ENCODE measurements at regions not wholly inside any gene's neighbourhood (a gene's known extent, or its start where the extent isn't known, plus 50 kb on each side); places are given as distances from the start of the nearest gene placed in this dataset.

DNA sequence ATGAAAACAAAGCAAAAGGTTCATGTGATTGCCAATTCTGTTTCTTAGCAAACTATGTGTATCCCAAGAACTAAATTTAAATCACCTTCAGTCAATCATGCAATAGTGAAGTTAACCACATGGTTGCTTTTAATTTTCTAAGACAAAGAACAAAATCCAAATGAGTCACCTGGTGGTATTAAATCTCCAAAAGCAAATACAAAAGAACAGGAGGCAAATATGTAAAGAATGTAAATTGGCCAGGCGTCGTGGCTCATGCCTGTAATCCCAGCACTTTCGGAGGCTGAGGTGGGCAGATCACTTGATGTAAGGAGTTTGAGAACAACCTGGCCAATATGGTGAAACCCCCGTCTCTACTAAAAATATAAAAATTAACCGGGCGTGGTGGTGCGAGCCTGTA is 54.2 kb upstream of the PIK3R4 start:
- no peak overlapping the region for H3K4me3 ChIP-seq
- no peaks in the 10 kb centered on the region for H3K27me3 ChIP-seq
- H3K9me3 ChIP-seq (replicated peaks in 1 of 3) = no peaks in the 10 kb centered on the region
- intact Hi-C loops (cut with DNase I) = no loop called here
- H3K27ac ChIP-seq = no peak overlapping the region
- TF ChIP-seq, protein P1, sequence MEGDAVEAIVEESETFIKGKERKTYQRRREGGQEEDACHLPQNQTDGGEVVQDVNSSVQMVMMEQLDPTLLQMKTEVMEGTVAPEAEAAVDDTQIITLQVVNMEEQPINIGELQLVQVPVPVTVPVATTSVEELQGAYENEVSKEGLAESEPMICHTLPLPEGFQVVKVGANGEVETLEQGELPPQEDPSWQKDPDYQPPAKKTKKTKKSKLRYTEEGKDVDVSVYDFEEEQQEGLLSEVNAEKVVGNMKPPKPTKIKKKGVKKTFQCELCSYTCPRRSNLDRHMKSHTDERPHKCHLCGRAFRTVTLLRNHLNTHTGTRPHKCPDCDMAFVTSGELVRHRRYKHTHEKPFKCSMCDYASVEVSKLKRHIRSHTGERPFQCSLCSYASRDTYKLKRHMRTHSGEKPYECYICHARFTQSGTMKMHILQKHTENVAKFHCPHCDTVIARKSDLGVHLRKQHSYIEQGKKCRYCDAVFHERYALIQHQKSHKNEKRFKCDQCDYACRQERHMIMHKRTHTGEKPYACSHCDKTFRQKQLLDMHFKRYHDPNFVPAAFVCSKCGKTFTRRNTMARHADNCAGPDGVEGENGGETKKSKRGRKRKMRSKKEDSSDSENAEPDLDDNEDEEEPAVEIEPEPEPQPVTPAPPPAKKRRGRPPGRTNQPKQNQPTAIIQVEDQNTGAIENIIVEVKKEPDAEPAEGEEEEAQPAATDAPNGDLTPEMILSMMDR (IDR thresholded peaks at IDR 0.05) = no peak
- TF ChIP-seq POLR2A (IDR thresholded peaks at IDR 0.05) = no peak
- no peaks in the 10 kb centered on the region for H3K36me3 ChIP-seq (replicated peaks in 1 of 2)
- no peaks in the 10 kb centered on the region for H3K4me1 ChIP-seq (replicated peaks in 1 of 2)
- WGBS, 4 donors = 83 to 92% (median 89%) methylated on average over 7 of the region's 7 CpGs
- DNase-seq = no peak

DNA sequence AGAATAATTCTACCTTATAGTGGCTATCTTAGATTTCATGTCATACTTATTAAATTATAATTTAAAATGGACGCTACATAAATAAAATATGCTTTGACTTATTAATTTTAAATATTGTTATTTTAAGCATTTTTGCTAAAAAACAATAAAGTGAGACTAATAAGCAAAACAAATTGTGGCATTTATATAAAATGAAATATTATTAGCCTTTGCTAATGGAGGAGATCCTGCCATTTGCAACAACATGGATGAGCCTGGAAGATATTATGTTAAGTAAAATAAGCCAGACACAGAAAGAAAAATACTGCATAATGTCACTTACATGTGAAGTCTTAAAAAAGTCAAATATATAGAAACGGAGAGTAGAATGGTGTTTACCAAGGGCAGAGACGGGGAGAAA is 54.8 kb upstream of the PIK3R4 start:
- H3K4me3 ChIP-seq = no peak overlapping the region
- H3K27ac ChIP-seq = no peak overlapping the region
- no peaks in the 10 kb centered on the region for H3K4me1 ChIP-seq (replicated peaks in 1 of 2)
- no peak for TF ChIP-seq POLR2A (IDR thresholded peaks at IDR 0.05)
- TF ChIP-seq, protein P1 (IDR thresholded peaks at IDR 0.05) = no peak
- intact Hi-C loops (cut with DNase I) = no loop called here
- no peaks in the 10 kb centered on the region for H3K27me3 ChIP-seq
- no peak for DNase-seq
- no peaks in the 10 kb centered on the region for H3K9me3 ChIP-seq (replicated peaks in 1 of 3)
- WGBS, 4 donors = 83 to 89% (median 86%) methylated on average over 3 of the region's 3 CpGs
- no peaks in the 10 kb centered on the region for H3K36me3 ChIP-seq (replicated peaks in 1 of 2)

DNA sequence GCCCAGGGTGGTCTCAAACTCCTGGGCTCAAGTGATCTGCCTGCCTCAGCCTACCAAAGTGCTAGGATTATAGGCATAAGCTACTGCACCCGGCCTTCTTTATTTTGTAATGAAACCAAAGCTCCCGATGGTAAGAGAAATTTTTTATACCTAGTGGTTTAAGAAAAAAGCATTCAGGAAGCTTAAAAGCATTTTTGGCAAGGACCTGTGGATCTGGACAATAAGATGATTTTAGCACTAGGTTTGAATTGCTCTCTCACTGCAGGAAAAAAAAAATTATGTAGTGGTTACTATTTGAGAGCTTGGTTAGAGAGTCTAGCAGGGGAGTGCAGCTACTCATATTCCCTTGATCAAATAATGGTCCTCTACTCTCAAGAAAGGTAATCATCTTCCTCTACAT is 64.9 kb upstream of the PIK3R4 start:
- no peak for DNase-seq
- Histone ChIP-seq H3K36me3 (replicated peaks in 1 of 2) (no peaks in the 10 kb centered on the region), H3K27ac (no peak overlapping the region), H3K4me3 (no peak overlapping the region), H3K27me3 (no peaks in the 10 kb centered on the region), H3K9me3 (replicated peaks in 1 of 3) (no peaks in the 10 kb centered on the region), H3K4me1 (replicated peaks in 1 of 2) (no peaks in the 10 kb centered on the region)
- intact Hi-C loops (cut with DNase I) = no loop called here
- 80 to 93% (median 82%) methylated on average over 2 of the region's 2 CpGs for WGBS, 4 donors
- TF ChIP-seq, protein P1 (IDR thresholded peaks at IDR 0.05) = no peak
- no peak for TF ChIP-seq POLR2A (IDR thresholded peaks at IDR 0.05)

DNA sequence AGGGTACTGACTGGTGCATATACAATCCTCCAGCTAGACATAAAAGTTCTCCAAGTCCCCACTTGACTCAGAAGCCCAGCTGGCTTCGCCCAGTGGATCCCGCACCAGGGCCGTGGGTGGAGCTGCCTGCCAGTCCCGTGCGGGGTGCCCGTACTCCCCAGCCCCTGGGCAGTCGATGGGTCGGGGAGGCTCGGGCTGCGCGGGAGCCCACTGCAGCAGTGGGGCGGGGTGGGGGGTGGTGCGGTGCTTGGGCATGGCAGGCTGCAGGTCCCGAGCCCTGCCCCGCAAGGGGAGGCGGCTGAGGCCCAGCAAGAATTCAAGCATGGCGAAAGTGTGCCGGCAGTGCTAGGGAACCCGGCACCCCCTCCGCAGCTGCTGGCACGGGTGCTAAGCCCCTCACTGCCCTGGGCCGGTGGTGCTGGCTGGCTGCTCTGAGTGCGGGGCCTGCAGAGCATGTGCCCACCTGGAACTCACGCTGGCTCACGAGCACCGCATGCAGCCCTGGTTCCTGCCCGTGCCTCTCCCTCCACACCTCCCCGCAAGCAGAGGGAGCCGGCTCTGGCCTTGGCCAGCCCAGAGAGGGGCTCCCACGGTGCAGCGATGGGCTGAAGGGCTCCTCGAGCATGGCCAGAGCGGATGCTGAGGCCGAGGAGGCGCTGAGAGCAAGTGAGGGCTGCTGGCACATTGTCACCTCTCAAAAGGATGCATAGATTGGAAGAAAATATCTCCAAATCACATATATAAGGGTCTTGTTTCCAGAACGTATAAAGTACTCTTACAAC is 68.3 kb upstream of the PIK3R4 start:
- TF ChIP-seq POLR2A (IDR thresholded peaks at IDR 0.05) = no peak
- TF ChIP-seq, protein P1 (IDR thresholded peaks at IDR 0.05) = no peak
- Histone ChIP-seq H3K4me1 (replicated peaks in 1 of 2) (no peaks in the 10 kb centered on the region), H3K27ac (no peak overlapping the region), H3K4me3 (no peak overlapping the region), H3K27me3 (no peaks in the 10 kb centered on the region), H3K36me3 (replicated peaks in 1 of 2) (no peaks in the 10 kb centered on the region), H3K9me3 (replicated peaks in 1 of 3) (no peaks in the 10 kb centered on the region)
- no peak for DNase-seq
- intact Hi-C loops (cut with DNase I) = no loop called here
- WGBS, 4 donors = 93 to 95% (median 93%) methylated on average over 17 to 36 of the region's 36 CpGs
